ENCODE measurements at regions not wholly inside any gene's neighbourhood (a gene's known extent, or its start where the extent isn't known, plus 50 kb on each side); places are given as distances from the start of the nearest gene placed in this dataset.

GRCh38 chr4:124804041-124804440 lies 91.5 kb upstream of the ANKRD50 start:
- H3K27me3 ChIP-seq (ENCODE audit: insufficient read depth, low read length): no peaks in the 10 kb centered on the region

GRCh38 chr4:124803641-124804040 lies 91.1 kb upstream of the ANKRD50 start:
- no peaks in the 10 kb centered on the region for H3K36me3 ChIP-seq (ENCODE audit: insufficient read depth, low read length)
- H3K27ac ChIP-seq (ENCODE audit: low read depth, low read length): no peak overlapping the region
- H3K9me3 ChIP-seq (ENCODE audit: low read depth, low read length): no peaks in the 10 kb centered on the region
- H3K4me1 ChIP-seq (ENCODE audit: insufficient read depth, low read length): no peaks in the 10 kb centered on the region
- H3K4me2 ChIP-seq (ENCODE audit: insufficient read depth, low read length): no peak overlapping the region
- H3K4me3 ChIP-seq (ENCODE audit: insufficient read depth, low read length): no peak overlapping the region
- DNase-seq (ENCODE audit: insufficient read length, low spot score, missing footprints): no peak
- TF ChIP-seq CTCF (IDR thresholded peaks at IDR 0.05; ENCODE audit: extremely low read depth, low read depth, low read length): no peak
- no peaks in the 10 kb centered on the region for H3K79me2 ChIP-seq (ENCODE audit: insufficient read depth, low read length)
- no peaks in the 10 kb centered on the region for H4K20me1 ChIP-seq (ENCODE audit: insufficient read depth, low read length)
- no peak overlapping the region for H2AFZ ChIP-seq (ENCODE audit: low read length)
- no peaks in the 10 kb centered on the region for H3K27me3 ChIP-seq (ENCODE audit: insufficient read depth, low read length)

More at GRCh38 chr4:124804041-124804440, 91.5 kb upstream of the ANKRD50 start:
- H3K79me2 ChIP-seq (ENCODE audit: insufficient read depth, low read length): no peaks in the 10 kb centered on the region
- H3K27ac ChIP-seq (ENCODE audit: low read depth, low read length): no peak overlapping the region
- DNase-seq (ENCODE audit: insufficient read length, low spot score, missing footprints): no peak
- H3K4me1 ChIP-seq (ENCODE audit: insufficient read depth, low read length): no peaks in the 10 kb centered on the region
- no peaks in the 10 kb centered on the region for H3K36me3 ChIP-seq (ENCODE audit: insufficient read depth, low read length)
- no peak overlapping the region for H2AFZ ChIP-seq (ENCODE audit: low read length)
- H3K4me3 ChIP-seq (ENCODE audit: insufficient read depth, low read length): no peak overlapping the region
- no peaks in the 10 kb centered on the region for H3K9me3 ChIP-seq (ENCODE audit: low read depth, low read length)
- H4K20me1 ChIP-seq (ENCODE audit: insufficient read depth, low read length): no peaks in the 10 kb centered on the region
- no peak for TF ChIP-seq CTCF (IDR thresholded peaks at IDR 0.05; ENCODE audit: extremely low read depth, low read depth, low read length)
- no peak overlapping the region for H3K4me2 ChIP-seq (ENCODE audit: insufficient read depth, low read length)

- Histone ChIP-seq H3K79me2 (ENCODE audit: insufficient read depth, low read length) (no peaks in the 10 kb centered on the region), H3K4me3 (ENCODE audit: insufficient read depth, low read length) (no peak overlapping the region), H3K27me3 (ENCODE audit: insufficient read depth, low read length) (no peaks in the 10 kb centered on the region), H2AFZ (ENCODE audit: low read length) (no peak overlapping the region), H3K27ac (ENCODE audit: low read depth, low read length) (no peak overlapping the region), H3K4me1 (ENCODE audit: insufficient read depth, low read length) (no peaks in the 10 kb centered on the region), H3K4me2 (ENCODE audit: insufficient read depth, low read length) (no peak overlapping the region), H3K9me3 (ENCODE audit: low read depth, low read length) (no peaks in the 10 kb centered on the region), H4K20me1 (ENCODE audit: insufficient read depth, low read length) (no peaks in the 10 kb centered on the region), H3K36me3 (ENCODE audit: insufficient read depth, low read length) (no peaks in the 10 kb centered on the region)
- no peak for DNase-seq (ENCODE audit: insufficient read length, low spot score, missing footprints)
- TF ChIP-seq CTCF (IDR thresholded peaks at IDR 0.05; ENCODE audit: extremely low read depth, low read depth, low read length): no peak
Observed at GRCh38 chr4:124803026-124803425, 90.5 kb upstream of the ANKRD50 start.

GRCh38 chr4:124797223-124797622 lies 84.7 kb upstream of the ANKRD50 start:
- no peak for DNase-seq (ENCODE audit: insufficient read length, low spot score, missing footprints)
- Histone ChIP-seq H3K79me2 (ENCODE audit: insufficient read depth, low read length) (no peaks in the 10 kb centered on the region), H3K4me3 (ENCODE audit: insufficient read depth, low read length) (no peak overlapping the region), H4K20me1 (ENCODE audit: insufficient read depth, low read length) (no peaks in the 10 kb centered on the region), H3K36me3 (ENCODE audit: insufficient read depth, low read length) (no peaks in the 10 kb centered on the region), H3K4me2 (ENCODE audit: insufficient read depth, low read length) (no peak overlapping the region), H2AFZ (ENCODE audit: low read length) (no peak overlapping the region), H3K27me3 (ENCODE audit: insufficient read depth, low read length) (no peaks in the 10 kb centered on the region), H3K4me1 (ENCODE audit: insufficient read depth, low read length) (no peaks in the 10 kb centered on the region), H3K27ac (ENCODE audit: low read depth, low read length) (no peak overlapping the region), H3K9me3 (ENCODE audit: low read depth, low read length) (no peaks in the 10 kb centered on the region)
- TF ChIP-seq CTCF (IDR thresholded peaks at IDR 0.05; ENCODE audit: extremely low read depth, low read depth, low read length): no peak
